ENCODE measurements at regions not wholly inside any gene's neighbourhood (a gene's known extent, or its start where the extent isn't known, plus 50 kb on each side); places are given as distances from the start of the nearest gene placed in this dataset.

DNA sequence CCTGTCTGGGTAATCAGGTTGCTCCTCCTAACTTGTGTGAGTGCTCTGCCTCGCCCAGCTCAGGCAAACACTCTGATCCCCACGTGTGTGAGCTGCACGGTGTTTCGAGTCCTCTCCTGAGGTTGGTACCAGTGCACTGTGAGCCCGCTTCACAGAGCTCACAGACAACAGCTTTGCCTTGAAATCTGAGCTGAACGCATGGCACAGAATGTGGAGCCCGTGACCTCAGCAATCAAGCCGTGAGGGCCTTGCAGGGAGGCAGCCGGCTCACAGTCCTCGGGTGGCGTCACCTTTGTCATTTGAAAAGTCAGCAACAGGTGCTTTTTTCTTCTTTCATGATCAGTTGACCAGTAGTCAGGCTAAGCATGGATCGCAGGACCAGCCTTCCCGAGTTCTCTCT is 60.2 kb upstream of the ADGRA1 start:
- no peak for TF ChIP-seq EZH2 (IDR thresholded peaks at IDR 0.05; ENCODE audit: borderline replicate concordance, low read length)
- no peak for TF ChIP-seq CTCF (conservative IDR thresholded peaks at IDR 0.05 in 1 of 2, IDR thresholded peaks at IDR 0.05 in 1 of 2; ENCODE audit: extremely low read depth in 1 of 2, insufficient read depth in 1 of 2, low read depth in 1 of 2, low read length in 2 of 2)
